K562 (cell line): ENCODE measurements at regions not wholly inside any gene's neighbourhood (a gene's known extent, or its start where the extent isn't known, plus 50 kb on each side); places are given as distances from the start of the nearest gene placed in this dataset.

Source experiments
- ATAC-seq: fragments of 200-7000 bp; cut with Tn5 transposase; 3 replicates; pipeline ENCODE4 v1.9.1; 2020; ENCODE audit warnings: moderate library complexity
- BruUV-seq: library from RNA; stranded (reverse); fragments of 400-500 nt; replicated peaks from 2 replicates; lab custom pipeline; 2021; lab: Mats Ljungman, UMichigan
- CTCF ChIA-PET: fragments of 300-600 bp; formaldehyde crosslinking; extraction: SDS; loops from one replicate; lab custom pipeline; 2021; ENCODE audit warnings: low intra/inter-chr PET ratio; lab: Yijun Ruan, JAX
- POLR2A ChIA-PET: fragments of 300-600, 350-650 bp; sonication (Branson Sonifier 250); formaldehyde crosslinking; extraction: SDS; loops from one replicate; lab custom pipeline; 2021; ENCODE audit warnings: antibody characterized with exemption, inconsistent platforms; lab: Yijun Ruan, JAX
- DNase-seq, 4 experiments: peaks; one replicate each; pipeline versions ENCODE4 v3.0.0 to v3.0.0-alpha.2; 2011 to 2018; ENCODE audit warnings: low spot score in 3 of 4, mixed read lengths in 3 of 4; ENCODE audit errors: extremely low read depth in 1 of 4
- FAIRE-seq: peaks from 2 replicates; lab custom pipeline; 2011; peaks lifted over from hg19 to GRCh38; lab: Jason Lieb, UNC
- H2AFZ ChIP-seq: 2 replicates; pipeline ENCODE4 v1.6.0; 2011; ENCODE audit warnings: low read depth, low read length, control low read depth, inconsistent platforms
- H3K27ac ChIP-seq: fragments of 200-600 bp; 3 replicates; pipeline ENCODE4 v1.8.0; 2011; ENCODE audit warnings: low read depth, mild to moderate bottlenecking, control low read depth, inconsistent platforms, low read length, moderate library complexity, mixed read lengths; ENCODE audit errors: extremely low read depth
- H3K27me3 ChIP-seq, 2 experiments: fragments of 300-600 bp in 1 of 2; 2 replicates in 1 of 2; 3 replicates in 1 of 2; pipeline versions ENCODE4 v1.6.0 to v1.8.0; 2011; ENCODE audit warnings: inconsistent platforms in 2 of 2, low read length in 2 of 2, mild to moderate bottlenecking in 1 of 2, mixed read lengths in 1 of 2, moderate library complexity in 1 of 2; ENCODE audit not compliant: control insufficient read depth in 2 of 2, insufficient read depth in 2 of 2
- H3K36me3 ChIP-seq: fragments of 300-600 bp; 3 replicates; pipeline ENCODE4 v1.8.0; 2011; ENCODE audit warnings: mild to moderate bottlenecking, low read length, inconsistent platforms; ENCODE audit not compliant: control insufficient read depth, insufficient read depth
- H3K4me1 ChIP-seq, 2 experiments: fragments of 200-600 bp in 1 of 2; replicated peaks in 1 of 2; 2 replicates in 1 of 2; 3 replicates in 1 of 2; pipeline versions ENCODE4 v1.5.1 to v1.8.0; 2011; ENCODE audit warnings: inconsistent platforms in 2 of 2, low read length in 2 of 2, mild to moderate bottlenecking in 1 of 2, mixed read lengths in 1 of 2, moderate library complexity in 1 of 2; ENCODE audit not compliant: control insufficient read depth in 2 of 2, insufficient read depth in 2 of 2
- H3K4me2 ChIP-seq: 2 replicates; pipeline ENCODE4 v1.6.1; 2011; ENCODE audit warnings: low read length, control low read depth, inconsistent platforms, mixed read lengths; ENCODE audit not compliant: insufficient read depth
- H3K4me3 ChIP-seq: fragments of 200-600 bp; sonication (generic), shearing (Covaris generic); 2 replicates; pipeline ENCODE4 v1.5.1; 2016; ENCODE audit warnings: control low read depth, inconsistent platforms
- H3K79me2 ChIP-seq: fragments of 200-600 bp; 3 replicates; pipeline ENCODE4 v1.8.0; 2011; ENCODE audit warnings: low read length, inconsistent platforms; ENCODE audit not compliant: control insufficient read depth, insufficient read depth
- H3K9ac ChIP-seq, 2 experiments: 2 replicates each; pipeline versions ENCODE4 v1.6.0 to v1.6.1; 2011; ENCODE audit warnings: low read depth in 2 of 2, low read length in 2 of 2, control low read depth in 1 of 2, inconsistent platforms in 1 of 2, mild to moderate bottlenecking in 1 of 2, mixed read lengths in 1 of 2; ENCODE audit not compliant: insufficient read depth in 1 of 2
- H3K9me1 ChIP-seq: one replicate; pipeline ENCODE4 v1.6.0; 2011; ENCODE audit warnings: inconsistent platforms, mild to moderate bottlenecking, low read length, moderate library complexity; ENCODE audit not compliant: control insufficient read depth, insufficient read depth
- H3K9me3 ChIP-seq: replicated peaks from 2 replicates; pipeline ENCODE4 v1.5.1; 2011; ENCODE audit warnings: low read depth, low read length, inconsistent platforms; ENCODE audit not compliant: control insufficient read depth, insufficient read depth
- H4K20me1 ChIP-seq: replicated peaks from 2 replicates; pipeline ENCODE4 v1.6.1; 2011; ENCODE audit warnings: low read length, inconsistent platforms, mixed read lengths; ENCODE audit not compliant: control insufficient read depth, insufficient read depth
- BCOR ChIP-seq: fragments of 450-650 bp; IDR thresholded peaks from 2 replicates; pipeline ENCODE4 v1.6.1; 2016
- CHD4 ChIP-seq: fragments of 200-600 bp; sonication (generic); IDR thresholded peaks from 3 replicates; pipeline ENCODE4 v1.6.1; 2012; ENCODE audit warnings: low read depth, mild to moderate bottlenecking, mixed read lengths, low read length, inconsistent platforms; ENCODE audit not compliant: insufficient read depth, insufficient replicate concordance, poor library complexity, severe bottlenecking
- ETV6 ChIP-seq, 3 experiments: fragments of 150-350 bp in 1 of 3; sonication (generic) in 1 of 3; formaldehyde crosslinking in 1 of 3; IDR thresholded peaks; 2 replicates each; pipeline versions ENCODE4 v1.6.1 to v1.8.0; 2014 to 2022; ENCODE audit warnings: borderline replicate concordance in 2 of 3, low read depth in 2 of 3, antibody characterized with exemption in 1 of 3, low read length in 1 of 3, mild to moderate bottlenecking in 1 of 3, missing genetic modification reagents in 1 of 3
- FOXK1 ChIP-seq: sonication (generic); formaldehyde crosslinking; IDR thresholded peaks from 2 replicates; pipeline ENCODE4 v1.8.0; 2022; ENCODE audit warnings: missing genetic modification reagents, mild to moderate bottlenecking, borderline replicate concordance
- ILK ChIP-seq: fragments of 450-650 bp; IDR thresholded peaks from 2 replicates; pipeline ENCODE4 v1.6.1; 2016; ENCODE audit warnings: missing genetic modification characterization, low read depth, mild to moderate bottlenecking, missing compliant biosample characterization, moderate library complexity, borderline replicate concordance
- NCOA1 ChIP-seq: fragments of 450-650 bp; IDR thresholded peaks from 2 replicates; pipeline ENCODE4 v1.6.1; 2016; ENCODE audit warnings: low read depth
- PHF21A ChIP-seq: fragments of 450-650 bp; IDR thresholded peaks from 2 replicates; pipeline ENCODE4 v1.6.1; 2017; ENCODE audit warnings: low read depth, borderline replicate concordance
- RBM25 ChIP-seq: fragments of 200-400 bp; formaldehyde crosslinking; IDR thresholded peaks from 2 replicates; pipeline ENCODE4 v1.6.1; 2018; ENCODE audit warnings: low read length, low read depth, moderate library complexity; ENCODE audit not compliant: severe bottlenecking
- ZBTB8A ChIP-seq: fragments of 450-650 bp; IDR thresholded peaks from 2 replicates; pipeline ENCODE4 v1.6.1; 2018; ENCODE audit warnings: mild to moderate bottlenecking, moderate library complexity; ENCODE audit not compliant: partially characterized antibody
- ZFP36 ChIP-seq: fragments of 150-350 bp; IDR thresholded peaks from 2 replicates; pipeline ENCODE4 v1.6.1; 2018; ENCODE audit warnings: low read length, low read depth; ENCODE audit not compliant: partially characterized antibody
- ZNF780A ChIP-seq: fragments of 250-450 bp; sonication (Bioruptor Pico); IDR thresholded peaks from 2 replicates; pipeline ENCODE4 v1.5.0; 2021; ENCODE audit warnings: mild to moderate bottlenecking
- WGBS: fragments of 100-300 bp; shearing (Covaris generic); methylation state at CpG from one replicate; pipeline ENCODE4 v1.1.6; 2016; ENCODE audit warnings: low coverage, mixed read lengths; ENCODE audit not compliant: insufficient coverage; ENCODE audit errors: missing lambda C conversion rate; 5-methylcytosine and 5-hydroxymethylcytosine counted together
- in situ Hi-C: fragments of 300-500 bp; cut with MboI; formaldehyde crosslinking; loops from 4 replicates; pipeline ENCODE4 v1.15.0; 2018; ENCODE audit warnings: inconsistent platforms, mixed read lengths
- intact Hi-C: fragments of 100-400 bp; cut with micrococcal nuclease; formaldehyde crosslinking; loops from 2 replicates; pipeline ENCODE4 v1.14.2; 2022

DNA sequence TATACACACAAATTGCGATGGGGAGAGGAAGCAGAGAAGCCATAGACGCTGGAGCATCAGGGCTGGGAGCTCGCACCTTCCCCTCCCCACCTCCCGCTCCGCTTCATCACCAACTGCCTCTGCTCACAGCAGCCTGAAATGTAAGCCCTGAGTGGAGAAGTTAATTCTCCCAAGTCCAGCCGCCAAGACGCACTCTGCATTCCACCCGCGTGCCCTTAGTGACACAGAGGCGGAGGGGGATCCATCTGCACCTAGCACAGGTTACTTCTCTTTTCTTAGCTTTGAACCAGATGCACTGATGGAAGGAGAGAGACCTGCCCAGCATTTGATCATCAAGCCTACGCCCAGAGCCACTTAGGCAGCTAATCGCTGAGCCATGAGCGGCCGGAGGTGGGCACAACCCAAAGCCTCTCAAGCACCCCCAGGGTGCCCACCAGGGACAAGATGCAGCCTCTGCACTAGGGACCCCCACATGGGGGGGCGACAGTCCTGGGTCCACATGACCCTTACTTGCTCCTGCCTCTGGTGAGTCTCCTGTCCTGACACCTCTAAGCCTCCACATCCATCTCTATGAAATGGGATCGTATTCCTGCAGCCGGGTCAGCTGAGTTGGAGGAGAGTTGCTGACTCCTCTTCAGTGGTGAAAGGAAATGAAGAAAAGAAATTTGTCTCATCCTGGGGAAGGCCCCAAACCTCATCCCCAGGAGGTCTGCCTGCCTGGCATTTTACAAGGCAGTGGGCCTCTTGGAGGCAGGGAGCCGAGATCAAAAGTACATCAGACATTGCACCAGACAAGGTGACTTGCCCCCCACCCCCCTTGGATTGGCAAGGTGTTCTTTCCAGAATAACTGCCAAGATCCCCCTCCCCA, 316.2 kb downstream of the MATN1 start (continued):
- no peak for TF ChIP-seq PHF21A
- TF ChIP-seq CHD4, result no peak
- no peak for TF ChIP-seq FOXK1 (CRISPR knock-in tag)
- no peak for TF ChIP-seq NCOA1
- no peak for TF ChIP-seq ZBTB8A
- TF ChIP-seq ETV6 (IDR thresholded peaks at IDR 0.05; ENCODE audit: borderline replicate concordance in 1 of 2, low read depth in 2 of 2, low read length in 1 of 2), result no peak
- no peak for TF ChIP-seq ETV6 (CRISPR knock-in tag; IDR thresholded peaks at IDR 0.05; ENCODE audit: borderline replicate concordance)
- no peak for TF ChIP-seq ZNF780A (CRISPR knock-in tag)

DNA sequence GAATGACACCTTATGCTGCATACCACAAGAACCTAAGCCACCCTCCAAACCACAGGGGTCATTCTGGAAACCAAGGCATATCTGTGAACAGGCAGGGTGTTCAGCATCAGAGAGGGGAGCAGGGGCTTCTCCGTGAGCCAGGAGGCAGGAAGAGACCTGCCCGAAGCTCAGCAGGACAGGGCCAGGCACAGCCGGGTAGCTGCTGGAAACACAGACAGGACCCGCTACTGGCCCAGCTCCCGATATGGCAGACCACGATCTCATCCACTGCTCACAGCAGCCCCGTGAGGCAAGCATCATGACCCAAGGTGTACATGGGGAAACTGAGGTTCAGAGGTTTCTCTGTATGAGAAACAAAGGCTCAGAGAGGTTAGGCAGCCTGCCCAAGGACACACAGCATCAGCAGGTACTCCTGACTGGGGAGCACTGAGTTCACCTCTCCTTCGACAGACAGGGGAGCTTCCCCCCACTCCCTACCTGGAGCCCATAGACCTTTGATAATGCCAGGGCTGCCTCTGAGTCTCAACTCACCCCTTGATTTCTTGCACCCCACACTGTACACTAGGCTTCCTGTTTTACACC, 317.7 kb downstream of the MATN1 start:
- no peak overlapping the region for H2AFZ ChIP-seq
- no peaks in the 10 kb centered on the region for H3K9me1 ChIP-seq
- no peak for FAIRE-seq
- H3K79me2 ChIP-seq, result no peaks in the 10 kb centered on the region
- no peak overlapping the region for H3K4me2 ChIP-seq
- WGBS, result 0% methylated on average over 8 of the region's 8 CpGs
- H3K36me3 ChIP-seq, result no peaks in the 10 kb centered on the region
- no peaks in the 10 kb centered on the region for H3K4me1 ChIP-seq
- H3K27ac ChIP-seq, result no peak overlapping the region
- no TSS peak for BruUV-seq
- H3K9ac ChIP-seq, result no peak overlapping the region
- ATAC-seq, result no peak
- H3K4me3 ChIP-seq, result no peak overlapping the region
- H3K27me3 ChIP-seq, result peaks cover 4 to 14% of the 10 kb centered on the region in 2 experiments; a peak in 3 of 5 replicates
- CTCF ChIA-PET, result no interaction called here
- intact Hi-C loops, result loop anchor here (2.0 to 5.0 kb wide), 2 partner anchors 302 to 1011 kb away; no protein-coding TSS in a partner anchor
- H4K20me1 ChIP-seq, result no peaks in the 10 kb centered on the region; the same call in 1 of the 2 replicates
- TF ChIP-seq RBM25 (peak; percentile 92), BCOR (0 out of 2 replicates have a peak, but pooled peaks have one; percentile 12), ZFP36 (peak; percentile 86), ILK (tag) (no peak)
- TF ChIP-seq, all 486 proteins: peak for 3
- DNase-seq, result no peak
- no peaks in the 10 kb centered on the region for H3K9me3 ChIP-seq
- in situ Hi-C loops, result loop anchor here (5.0 kb wide), 1 partner anchor 1013 kb away; no protein-coding TSS in a partner anchor
- POLR2A ChIA-PET, result no interaction called here
